HG03196 (cell line): ENCODE measurements at regions not wholly inside any gene's neighbourhood (a gene's known extent, or its start where the extent isn't known, plus 50 kb on each side); places are given as distances from the start of the nearest gene placed in this dataset.
A peak's percentile ranks its signal among the peaks of the same experiment; 100 is the strongest.
"Not testable (repeated sequence)": the region's sequence is repeated elsewhere in the genome, so short reads cannot be mapped to it uniquely, and the experiment has no call there.

Source experiments
- ATAC-seq: cut with Tn5 transposase; IDR thresholded peaks from one replicate; pipeline ENCODE4 v1.9.1; 2021; ENCODE audit not compliant: unreplicated experiment

GRCh38 chr10:53223851-53224250 is 451.3 kb upstream of the MBL2 start:
- ATAC-seq = no peak

DNA sequence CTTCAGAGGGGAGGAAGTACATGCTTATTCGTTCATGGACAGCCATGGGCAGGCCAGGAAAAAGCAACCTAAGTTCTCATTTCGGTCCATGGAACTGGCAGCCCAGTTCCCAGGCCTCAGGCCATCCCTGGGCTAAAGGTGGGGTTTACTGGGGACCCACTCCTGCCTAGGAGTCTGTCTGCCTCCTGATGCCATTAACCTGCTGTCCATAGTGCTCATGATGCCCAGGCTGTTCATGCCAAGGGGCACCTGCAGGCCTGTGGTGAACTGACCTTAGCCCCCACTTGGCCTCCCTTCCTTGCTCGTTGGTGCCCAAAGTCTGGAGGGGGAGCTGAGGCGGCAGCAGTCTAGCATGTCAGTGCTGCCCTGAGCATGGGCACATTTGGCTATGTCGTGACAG is 450.2 kb upstream of the MBL2 start:
- no peak for ATAC-seq

GRCh38 chr10:53209944-53210611 is 437.5 kb upstream of the MBL2 start:
- ATAC-seq = no peak

DNA sequence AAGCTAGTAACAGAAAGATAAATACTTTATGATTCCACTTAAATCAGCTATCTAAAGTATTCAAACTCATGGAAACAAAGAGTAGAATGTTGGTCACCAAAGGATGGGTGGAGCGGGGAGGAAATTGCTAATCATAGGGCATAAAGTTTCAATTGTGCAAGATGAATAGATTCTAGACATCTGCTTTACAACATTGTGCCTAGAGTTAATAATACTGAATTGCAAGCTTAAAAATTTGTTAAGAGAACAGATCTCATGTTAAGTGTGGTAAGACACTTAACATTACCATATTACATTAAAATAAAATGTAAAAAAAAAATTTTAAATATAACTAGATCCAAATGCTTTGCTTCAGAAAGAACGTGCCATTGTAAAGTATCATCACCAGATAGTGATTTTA is 411.1 kb upstream of the MBL2 start:
- no peak for ATAC-seq

- ATAC-seq = no peak
Measured at GRCh38 chr10:53177468-53177867, 404.9 kb upstream of the MBL2 start.

DNA sequence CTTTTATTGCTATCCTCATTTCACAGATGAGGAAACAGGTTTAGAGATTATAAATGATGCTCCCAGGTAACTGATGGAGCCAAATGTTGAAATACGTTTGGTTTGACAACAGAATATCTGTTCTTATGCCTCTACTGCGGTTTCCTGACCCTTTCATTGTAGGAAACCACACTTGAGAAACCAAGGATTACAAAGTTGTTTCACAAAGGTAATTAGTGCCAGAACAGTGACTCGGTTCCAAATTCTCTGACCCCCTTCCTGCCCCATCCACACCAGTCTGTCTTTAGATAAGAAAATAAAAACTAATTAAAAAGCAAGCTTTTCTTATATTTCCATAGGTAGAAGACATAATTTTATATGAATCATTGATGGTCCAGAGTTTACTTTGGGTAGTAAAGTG is 393.7 kb upstream of the MBL2 start:
- ATAC-seq = no peak

DNA sequence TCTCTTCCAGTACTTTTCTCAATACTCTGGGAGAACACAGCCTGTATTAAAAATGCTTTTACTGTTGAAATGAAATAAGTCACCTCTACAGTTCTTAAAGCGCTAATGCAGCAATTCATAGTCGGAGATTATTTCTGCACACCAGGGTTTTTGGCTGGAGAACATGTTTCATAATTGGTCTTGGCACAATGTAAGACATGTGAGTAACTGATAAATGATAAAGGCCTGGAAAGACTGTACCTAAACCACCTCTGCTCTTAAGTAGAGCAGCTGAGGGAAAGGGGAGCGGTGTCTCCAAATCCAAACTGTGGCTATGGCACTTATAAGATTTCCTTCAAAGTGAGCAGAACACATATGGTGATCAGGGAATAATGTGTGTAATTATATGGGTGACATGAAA is 390.3 kb upstream of the MBL2 start:
- no peak for ATAC-seq

GRCh38 chr10:53161231-53161630 is 388.6 kb upstream of the MBL2 start:
- ATAC-seq = no peak

DNA sequence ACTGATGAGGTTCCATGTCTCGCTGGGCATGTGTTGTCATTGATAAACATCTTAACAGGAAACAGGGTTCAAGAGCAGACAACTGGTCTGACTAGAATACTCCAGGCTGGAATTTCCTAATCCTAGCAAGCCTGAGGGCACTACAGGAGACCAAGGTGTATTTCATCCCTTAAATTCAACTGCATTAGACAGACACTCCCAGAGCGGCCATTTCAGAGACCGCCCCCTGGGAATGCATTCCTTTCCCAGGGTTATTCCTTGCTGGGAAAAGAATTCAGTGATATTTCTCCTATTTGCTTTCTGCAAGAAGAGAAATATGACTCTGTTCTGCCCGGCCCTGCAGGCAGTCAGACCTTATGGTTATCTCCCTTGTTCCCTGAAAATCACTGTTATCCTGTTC is 383.1 kb upstream of the MBL2 start:
- not testable (repeated sequence) for ATAC-seq

GRCh38 chr10:53153831-53154230 is 381.2 kb upstream of the MBL2 start:
- no peak for ATAC-seq

DNA sequence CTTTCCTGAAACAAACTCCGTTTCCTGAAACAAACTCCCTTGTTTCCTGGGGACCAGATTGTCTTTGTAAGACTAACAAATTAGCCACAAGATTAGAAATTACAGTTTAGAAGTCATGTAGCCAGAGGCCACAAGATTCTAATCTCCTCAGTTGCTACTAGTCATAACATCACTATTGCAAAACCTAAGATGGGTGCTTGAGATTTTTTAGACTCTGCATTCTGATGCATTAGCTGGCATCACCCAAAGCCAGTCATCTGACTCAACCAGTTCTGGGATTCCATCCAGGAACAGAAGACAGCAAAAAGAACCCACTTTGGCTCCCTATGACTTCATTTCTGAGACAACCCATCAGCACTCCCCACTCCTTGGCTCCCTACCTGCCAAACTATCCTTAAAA is 367.9 kb upstream of the MBL2 start:
- ATAC-seq = no peak

DNA sequence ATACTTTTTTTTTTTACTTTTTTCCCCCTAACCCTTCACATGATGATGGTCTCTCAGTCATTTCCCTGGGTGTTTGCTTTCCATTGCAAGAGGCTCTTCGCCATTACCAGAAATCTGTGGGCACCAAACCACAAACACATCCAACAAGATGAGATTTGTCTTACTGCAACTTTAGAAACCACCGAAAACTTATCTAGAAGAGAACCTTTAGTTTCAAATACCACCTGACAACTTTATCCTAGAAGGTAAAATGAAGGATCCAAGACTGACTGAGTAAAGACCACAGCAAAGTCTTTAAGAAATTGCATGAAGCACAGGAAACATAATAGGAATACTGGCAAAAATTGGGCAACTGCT is 363.3 kb upstream of the MBL2 start:
- ATAC-seq = no peak

- peak; percentile 85 for ATAC-seq
Measured at GRCh38 chr10:53135213-53135896, 362.8 kb upstream of the MBL2 start.

DNA sequence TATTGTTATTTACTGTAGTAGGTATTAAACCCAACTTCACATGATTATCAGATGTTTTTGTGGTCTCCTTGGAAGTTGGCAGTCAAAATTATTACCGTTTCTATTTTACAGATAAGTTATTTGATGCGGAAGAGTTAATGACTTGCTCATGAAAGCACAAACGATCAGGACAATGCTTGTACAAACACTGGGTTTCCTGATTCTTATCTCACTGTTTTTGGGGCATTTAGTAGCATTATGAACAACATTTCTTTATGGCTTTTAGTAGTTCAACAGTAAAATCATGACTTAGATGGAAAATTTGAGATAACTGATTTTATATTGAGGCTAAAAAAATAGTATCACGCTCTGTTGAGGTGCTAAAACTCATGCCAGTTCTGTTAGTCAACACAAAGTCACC is 361.5 kb upstream of the MBL2 start:
- no peak for ATAC-seq

DNA sequence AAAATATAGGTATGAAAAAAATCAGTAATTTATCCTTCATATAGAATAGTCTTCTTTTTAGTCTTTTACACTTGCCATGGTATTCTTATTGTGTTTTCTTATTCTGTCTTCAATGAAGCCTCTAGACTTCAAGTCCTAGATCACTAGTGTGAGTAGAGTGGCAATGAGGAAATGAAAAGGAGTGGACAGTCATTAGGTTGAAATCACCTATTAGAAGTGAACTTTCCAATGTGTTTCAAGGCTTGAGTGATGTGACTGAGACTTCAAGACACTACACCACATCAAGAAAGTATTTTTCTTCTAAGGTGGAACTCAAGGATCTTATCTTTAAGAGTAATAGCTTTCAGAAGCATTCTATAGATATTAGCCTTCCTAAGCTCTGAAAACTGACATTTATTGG is 357.8 kb upstream of the MBL2 start:
- ATAC-seq = no peak

GRCh38 chr10:53127686-53128085 is 355.1 kb upstream of the MBL2 start:
- no peak for ATAC-seq

DNA sequence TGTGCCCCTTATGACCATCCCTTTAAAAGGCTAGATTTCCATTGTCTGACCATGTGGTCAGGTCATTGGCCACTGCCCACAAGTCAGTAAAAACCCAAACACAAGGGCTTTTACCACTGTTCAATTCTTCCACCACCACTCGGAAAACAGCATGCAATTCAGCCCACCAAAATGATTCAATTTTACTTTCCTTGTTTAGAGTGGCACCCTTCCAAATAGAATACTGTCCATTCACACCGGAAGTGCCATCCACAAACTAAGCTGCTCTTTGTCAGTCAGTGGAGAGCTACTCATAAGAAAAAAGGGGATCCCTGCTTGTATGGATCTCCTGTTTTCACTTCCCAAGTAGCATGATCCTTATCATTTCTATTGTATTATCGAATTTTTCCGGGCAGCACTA is 350.7 kb upstream of the MBL2 start:
- ATAC-seq = no peak

DNA sequence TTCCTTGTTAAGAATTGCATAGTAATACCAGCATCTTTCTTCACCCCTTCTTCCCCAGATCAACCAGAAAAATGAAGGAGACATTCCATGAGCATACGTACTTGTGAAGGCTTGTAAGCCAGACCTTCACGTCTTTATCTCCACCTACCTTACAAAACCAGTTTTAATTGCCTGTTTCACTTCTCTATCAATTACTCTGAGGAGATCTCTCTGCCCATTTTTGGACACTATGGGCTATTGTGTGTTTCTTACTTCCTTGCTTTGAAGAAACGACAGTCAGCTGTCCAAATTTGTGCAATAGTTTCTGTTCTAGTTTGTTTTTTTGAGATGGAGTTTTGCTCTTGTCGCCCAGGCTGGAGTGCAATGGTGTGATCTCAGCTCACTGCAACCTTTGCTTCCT is 349.7 kb upstream of the MBL2 start:
- ATAC-seq = no peak

- ATAC-seq = no peak
Measured at GRCh38 chr10:53115660-53116059, 343.1 kb upstream of the MBL2 start.

GRCh38 chr10:53111529-53111928 is 338.9 kb upstream of the MBL2 start:
- ATAC-seq = no peak

DNA sequence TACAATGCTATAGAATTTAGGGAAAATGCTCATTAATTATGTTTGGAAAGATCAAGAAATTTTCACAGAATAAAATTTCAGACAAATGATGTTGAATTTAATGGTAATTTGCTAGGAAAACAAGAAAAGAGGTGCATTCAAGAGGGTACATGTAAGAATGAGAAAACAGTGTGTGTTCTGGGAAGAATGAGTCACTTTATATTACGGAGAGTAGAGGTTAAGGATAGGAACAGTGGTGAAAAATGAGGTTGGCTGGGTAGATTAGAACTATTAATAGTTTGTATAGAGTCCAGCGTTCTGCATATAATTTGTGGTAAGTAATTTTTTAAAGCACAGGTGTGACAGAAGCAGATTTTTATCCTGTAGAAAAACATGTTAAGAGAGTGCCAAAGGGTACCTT is 336.7 kb upstream of the MBL2 start:
- ATAC-seq = no peak

DNA sequence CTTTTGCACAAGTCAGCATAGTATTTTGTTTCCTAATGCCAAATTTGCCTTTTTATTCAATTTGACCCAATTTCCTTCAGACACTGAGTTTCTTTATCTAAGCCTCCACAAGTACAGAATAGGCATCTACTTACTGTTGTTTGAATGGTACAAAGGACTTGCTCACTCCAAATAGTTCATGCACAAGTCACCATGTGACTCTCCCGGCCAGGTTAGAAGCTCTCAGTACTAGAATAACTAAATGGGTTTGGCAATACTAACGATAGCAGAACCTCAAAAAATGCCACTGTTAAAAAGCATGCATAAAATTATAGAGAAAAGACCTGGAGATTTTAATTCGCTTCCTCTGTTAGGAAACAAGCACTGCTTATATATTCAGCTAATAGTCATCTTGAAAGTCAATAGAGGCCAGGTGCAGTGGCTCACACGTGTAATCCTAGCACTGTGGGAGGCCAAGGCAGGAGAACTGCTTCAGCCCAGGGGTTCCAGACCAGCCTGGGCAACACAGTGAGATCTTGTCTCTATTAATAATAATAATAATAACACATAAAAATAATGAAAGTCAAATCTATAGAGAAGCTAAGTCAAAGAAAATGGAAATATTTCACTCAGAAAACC is 335.8 kb upstream of the MBL2 start:
- no peak for ATAC-seq

DNA sequence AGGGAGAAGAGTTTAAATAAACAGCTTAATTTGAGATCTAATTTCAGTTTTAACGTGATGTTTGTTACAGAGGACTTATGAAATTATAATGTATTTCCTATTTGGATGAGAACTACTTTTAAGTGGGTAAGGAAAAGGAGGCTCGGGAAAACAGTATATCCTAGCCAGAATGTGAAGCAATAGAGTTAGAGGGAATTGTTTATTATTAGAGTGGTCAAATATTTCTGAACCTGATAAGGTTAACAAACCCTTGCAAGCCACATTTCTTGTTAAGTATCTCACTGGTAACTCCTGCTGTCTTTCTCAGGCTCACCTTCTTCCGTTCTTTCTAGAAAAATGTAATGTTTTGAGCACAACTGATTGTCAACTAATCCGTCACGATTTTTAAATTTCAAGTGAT is 335.1 kb upstream of the MBL2 start:
- ATAC-seq = no peak
